H9 (cell line): ENCODE measurements at regions not wholly inside any gene's neighbourhood (a gene's known extent, or its start where the extent isn't known, plus 50 kb on each side); places are given as distances from the start of the nearest gene placed in this dataset.

Experiments
- DNase-seq: peaks from one replicate; pipeline ENCODE4 v3.0.0-alpha.2; 2017
- H2AFZ ChIP-seq: one replicate; pipeline ENCODE4 v1.6.1; 2013; ENCODE audit warnings: mild to moderate bottlenecking, low read length, control low read depth, moderate library complexity
- H2AK5ac ChIP-seq: 2 replicates; pipeline ENCODE4 v1.6.1; 2013; ENCODE audit warnings: low read length, control low read depth, mixed read lengths; ENCODE audit not compliant: insufficient read length
- H2BK120ac ChIP-seq: one replicate; pipeline ENCODE4 v1.6.1; 2013; ENCODE audit warnings: low read depth, mild to moderate bottlenecking, low read length, control low read depth, inconsistent platforms; ENCODE audit not compliant: poor library complexity, severe bottlenecking
- H2BK12ac ChIP-seq: 2 replicates; pipeline ENCODE4 v1.6.1; 2013; ENCODE audit warnings: low read length, control low read depth, mixed read lengths, low read depth; ENCODE audit not compliant: insufficient read length
- H2BK15ac ChIP-seq: 2 replicates; pipeline ENCODE4 v1.6.1; 2013; ENCODE audit warnings: low read depth, low read length, control low read depth
- H2BK20ac ChIP-seq: one replicate; pipeline ENCODE4 v1.6.1; 2013; ENCODE audit warnings: low read depth, mild to moderate bottlenecking, low read length, control low read depth, inconsistent platforms; ENCODE audit not compliant: poor library complexity, severe bottlenecking
- H2BK5ac ChIP-seq: 2 replicates; pipeline ENCODE4 v1.6.1; 2013; ENCODE audit warnings: low read length, control low read depth, mixed read lengths; ENCODE audit not compliant: insufficient read length
- H3K14ac ChIP-seq: 2 replicates; pipeline ENCODE4 v1.6.1; 2013; ENCODE audit warnings: low read length, control low read depth; ENCODE audit not compliant: insufficient read depth
- H3K18ac ChIP-seq: 2 replicates; pipeline ENCODE4 v1.6.1; 2013; ENCODE audit warnings: low read depth, mild to moderate bottlenecking, mixed read lengths, low read length, control low read depth; ENCODE audit not compliant: insufficient read length
- H3K23ac ChIP-seq: 2 replicates; pipeline ENCODE4 v1.6.1; 2013; ENCODE audit warnings: low read length, control low read depth, mixed read lengths, low read depth; ENCODE audit not compliant: insufficient read length
- H3K23me2 ChIP-seq: 2 replicates; pipeline ENCODE4 v1.6.1; 2013; ENCODE audit warnings: low read depth, mild to moderate bottlenecking, mixed read lengths, low read length, control low read depth; ENCODE audit not compliant: insufficient read length, poor library complexity, severe bottlenecking
- H3K27ac ChIP-seq: 2 replicates; pipeline ENCODE4 v1.5.1; 2013; ENCODE audit warnings: low read length, control low read depth, mixed read lengths, low read depth; ENCODE audit not compliant: insufficient read length
- H3K27me3 ChIP-seq: 2 replicates; pipeline ENCODE4 v1.6.1; 2013; ENCODE audit warnings: low read length, control low read depth, inconsistent platforms; ENCODE audit not compliant: insufficient read depth
- H3K4ac ChIP-seq: 2 replicates; pipeline ENCODE4 v1.6.1; 2013; ENCODE audit warnings: low read depth, mild to moderate bottlenecking, control low read depth, inconsistent platforms, low read length, moderate library complexity
- H3K4me1 ChIP-seq: 2 replicates; pipeline ENCODE4 v1.6.1; 2013; ENCODE audit warnings: low read length, control low read depth, inconsistent platforms; ENCODE audit not compliant: insufficient read depth
- H3K4me2 ChIP-seq: 2 replicates; pipeline ENCODE4 v1.6.1; 2013; ENCODE audit warnings: low read length, control low read depth, mixed read lengths; ENCODE audit not compliant: insufficient read length, insufficient read depth
- H3K56ac ChIP-seq: 2 replicates; pipeline ENCODE4 v1.6.1; 2013; ENCODE audit warnings: low read depth, mild to moderate bottlenecking, mixed read lengths, low read length, control low read depth; ENCODE audit not compliant: insufficient read length
- H3K79me1 ChIP-seq: 2 replicates; pipeline ENCODE4 v1.6.1; 2013; ENCODE audit warnings: low read depth, mild to moderate bottlenecking, moderate library complexity, low read length, control low read depth, inconsistent platforms; ENCODE audit not compliant: insufficient read depth, poor library complexity, severe bottlenecking
- H3K79me2 ChIP-seq: 2 replicates; pipeline ENCODE4 v1.6.1; 2013; ENCODE audit warnings: low read length, control low read depth, inconsistent platforms; ENCODE audit not compliant: insufficient read depth
- H3K9ac ChIP-seq: 2 replicates; pipeline ENCODE4 v1.6.1; 2013; ENCODE audit warnings: low read length, control low read depth, mixed read lengths; ENCODE audit not compliant: insufficient read length; ENCODE audit errors: extremely low read depth
- H3K9me3 ChIP-seq: one replicate; pipeline ENCODE4 v1.6.1; 2013; ENCODE audit warnings: low read depth, low read length, inconsistent platforms; ENCODE audit not compliant: control insufficient read depth
- H3T11ph ChIP-seq: one replicate; pipeline ENCODE4 v1.6.1; 2013; ENCODE audit warnings: mild to moderate bottlenecking, low read length, control low read depth, inconsistent platforms
- H4K20me1 ChIP-seq: one replicate; pipeline ENCODE4 v1.6.1; 2013; ENCODE audit not compliant: control insufficient read depth, insufficient read length, insufficient read depth
- H4K5ac ChIP-seq: 2 replicates; pipeline ENCODE4 v1.6.1; 2013; ENCODE audit warnings: low read depth, mild to moderate bottlenecking, mixed read lengths, low read length, control low read depth; ENCODE audit not compliant: insufficient read length
- H4K8ac ChIP-seq: replicated peaks from 2 replicates; pipeline ENCODE4 v1.6.1; 2013; ENCODE audit warnings: low read length, control low read depth, mixed read lengths, low read depth; ENCODE audit not compliant: insufficient read length
- H4K91ac ChIP-seq: 2 replicates; pipeline ENCODE4 v1.6.1; 2013; ENCODE audit warnings: low read depth, mild to moderate bottlenecking, moderate library complexity, mixed read lengths, low read length, control low read depth; ENCODE audit not compliant: insufficient read length
- H3K27ac Mint-ChIP-seq, 3 experiments: 2 replicates in 2 of 3; 3 replicates in 1 of 3; pipeline ENCODE4 v1.8.0; 2020 to 2021; ENCODE audit warnings: mixed read lengths in 3 of 3, mild to moderate bottlenecking in 1 of 3, moderate library complexity in 1 of 3
- H3K27me3 Mint-ChIP-seq: 2 replicates; pipeline ENCODE4 v1.8.0; 2021; ENCODE audit warnings: low read depth, mild to moderate bottlenecking, moderate library complexity, mixed read lengths
- H3K36me3 Mint-ChIP-seq, 3 experiments: 2 replicates in 2 of 3; 3 replicates in 1 of 3; pipeline ENCODE4 v1.8.0; 2020 to 2021; ENCODE audit warnings: low read depth in 3 of 3, mixed read lengths in 3 of 3; ENCODE audit not compliant: insufficient read depth in 1 of 3
- H3K4me1 Mint-ChIP-seq, 2 experiments: 2 replicates each; pipeline ENCODE4 v1.8.0; 2020; ENCODE audit warnings: mixed read lengths in 2 of 2
- H3K4me3 Mint-ChIP-seq, 2 experiments: 2 replicates in 1 of 2; 3 replicates in 1 of 2; pipeline ENCODE4 v1.8.0; 2020 to 2021; ENCODE audit warnings: mild to moderate bottlenecking in 2 of 2, mixed read lengths in 2 of 2, moderate library complexity in 1 of 2
- H3K9me3 Mint-ChIP-seq, 2 experiments: 2 replicates in 1 of 2; 3 replicates in 1 of 2; pipeline ENCODE4 v1.8.0; 2020; ENCODE audit warnings: mild to moderate bottlenecking in 2 of 2, mixed read lengths in 2 of 2, moderate library complexity in 1 of 2
- WGBS: extraction: QIAGEN DNeasy Blood & Tissue Kit; methylation state at CpG from one replicate; pipeline ENCODE4 v1.1.7; 2013; ENCODE audit warnings: missing lambda C conversion rate, low lambda C conversion rate, mixed read lengths; ENCODE audit not compliant: insufficient read length; ENCODE audit errors: extremely low coverage; 5-methylcytosine and 5-hydroxymethylcytosine counted together
- TF ChIP-seq, protein P1 (sequence below): fragments of 200-600 bp; sonication (generic); conservative IDR thresholded peaks from 3 replicates; pipeline ENCODE4 v1.8.0; 2021; ENCODE audit warnings: antibody characterized with exemption, mild to moderate bottlenecking

- H2AFZ ChIP-seq: no peak overlapping the region
- no peak overlapping the region for H4K8ac ChIP-seq
- H3T11ph ChIP-seq: no peak overlapping the region
- no peaks in the 10 kb centered on the region for H3K79me1 ChIP-seq
- no peak overlapping the region for H3K9ac ChIP-seq
- H2BK5ac ChIP-seq: no peak overlapping the region
- no peak overlapping the region for H3K23ac ChIP-seq
- Mint-ChIP-seq H3K4me3 (no peak overlapping the region), H3K36me3 (peaks cover 0 to 4% (median 0%) of the 10 kb centered on the region in 3 experiments; a peak in 2 of 7 replicates), H3K4me1 (peaks cover 16 to 21% of the 10 kb centered on the region in 2 experiments), H3K27me3 (no peaks in the 10 kb centered on the region), H3K27ac (no peak overlapping the region), H3K9me3 (no peaks in the 10 kb centered on the region)
- no peak overlapping the region for H3K14ac ChIP-seq
- no peak overlapping the region for H2BK12ac ChIP-seq
- H3K23me2 ChIP-seq: no peaks in the 10 kb centered on the region
- H2BK20ac ChIP-seq: no peak overlapping the region
- no peaks in the 10 kb centered on the region for H3K79me2 ChIP-seq
- no peak overlapping the region for H4K91ac ChIP-seq
- no peak overlapping the region for H3K56ac ChIP-seq
- DNase-seq: no peak
- TF ChIP-seq, protein P1, sequence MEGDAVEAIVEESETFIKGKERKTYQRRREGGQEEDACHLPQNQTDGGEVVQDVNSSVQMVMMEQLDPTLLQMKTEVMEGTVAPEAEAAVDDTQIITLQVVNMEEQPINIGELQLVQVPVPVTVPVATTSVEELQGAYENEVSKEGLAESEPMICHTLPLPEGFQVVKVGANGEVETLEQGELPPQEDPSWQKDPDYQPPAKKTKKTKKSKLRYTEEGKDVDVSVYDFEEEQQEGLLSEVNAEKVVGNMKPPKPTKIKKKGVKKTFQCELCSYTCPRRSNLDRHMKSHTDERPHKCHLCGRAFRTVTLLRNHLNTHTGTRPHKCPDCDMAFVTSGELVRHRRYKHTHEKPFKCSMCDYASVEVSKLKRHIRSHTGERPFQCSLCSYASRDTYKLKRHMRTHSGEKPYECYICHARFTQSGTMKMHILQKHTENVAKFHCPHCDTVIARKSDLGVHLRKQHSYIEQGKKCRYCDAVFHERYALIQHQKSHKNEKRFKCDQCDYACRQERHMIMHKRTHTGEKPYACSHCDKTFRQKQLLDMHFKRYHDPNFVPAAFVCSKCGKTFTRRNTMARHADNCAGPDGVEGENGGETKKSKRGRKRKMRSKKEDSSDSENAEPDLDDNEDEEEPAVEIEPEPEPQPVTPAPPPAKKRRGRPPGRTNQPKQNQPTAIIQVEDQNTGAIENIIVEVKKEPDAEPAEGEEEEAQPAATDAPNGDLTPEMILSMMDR: no peak
- H2BK15ac ChIP-seq: no peak overlapping the region
- H2BK120ac ChIP-seq: no peak overlapping the region
- no peak overlapping the region for H4K5ac ChIP-seq
- no peak overlapping the region for H3K4me2 ChIP-seq
- H3K4ac ChIP-seq: no peak overlapping the region
- H3K27ac ChIP-seq: no peak overlapping the region
- H3K27me3 ChIP-seq: no peaks in the 10 kb centered on the region
- H3K18ac ChIP-seq: no peak overlapping the region
- no peaks in the 10 kb centered on the region; the same call in 1 of the 2 replicates for H3K4me1 ChIP-seq
- H3K9me3 ChIP-seq: no peaks in the 10 kb centered on the region
- H4K20me1 ChIP-seq: no peaks in the 10 kb centered on the region
- no peak overlapping the region for H2AK5ac ChIP-seq
- WGBS: no CpG with 5 or more reads among the region's 3 CpGs
Observed at GRCh38 chr11:29628609-29629008, 388.2 kb downstream of the KCNA4 start.
